ENCODE measurements at regions not wholly inside any gene's neighbourhood (a gene's known extent, or its start where the extent isn't known, plus 50 kb on each side); places are given as distances from the start of the nearest gene placed in this dataset.
A peak's percentile ranks its signal among the peaks of the same experiment; 100 is the strongest.

- in situ Hi-C loops (cut with HindIII; ENCODE audit: low sequenced_read_pairs): no loop called here
- DNase-seq (ENCODE audit: low read depth, low spot score): no peak
- no peak for TF ChIP-seq CTCF (IDR thresholded peaks at IDR 0.05; ENCODE audit: low read depth, low read length)
- H3K4me3 ChIP-seq (ENCODE audit: low read depth, low read length): no peak overlapping the region
These were observed 123.0 kb downstream of the FOXD1 start for GRCh38 chr5:73325546-73325945.

DNA sequence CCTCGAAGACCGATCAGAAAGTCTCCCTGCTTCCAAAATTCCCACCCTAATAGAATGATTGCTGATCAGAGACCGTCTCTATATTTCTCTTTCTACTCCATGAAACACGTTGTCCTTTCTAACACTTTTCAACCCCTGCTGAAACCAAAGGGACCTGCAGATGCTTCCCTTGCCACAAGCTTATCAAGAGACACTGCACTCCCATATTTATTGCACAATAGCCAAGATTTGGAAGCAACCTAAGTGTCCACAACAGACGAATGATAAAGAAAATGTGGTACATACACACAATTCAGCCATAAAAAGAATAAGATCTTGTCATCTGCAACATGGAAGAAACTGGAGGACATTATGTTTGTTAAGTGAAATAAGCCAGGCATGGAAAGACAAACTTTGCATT, 125.1 kb downstream of the FOXD1 start:
- no peak for TF ChIP-seq CTCF (IDR thresholded peaks at IDR 0.05; ENCODE audit: low read depth, low read length)
- in situ Hi-C loops (cut with HindIII; ENCODE audit: low sequenced_read_pairs): no loop called here

GRCh38 chr5:73322437-73323076, 126.0 kb downstream of the FOXD1 start:
- no peak for DNase-seq (ENCODE audit: low read depth, low spot score)
- no peak overlapping the region for H3K4me3 ChIP-seq (ENCODE audit: low read depth, low read length)
- no peak for TF ChIP-seq CTCF (IDR thresholded peaks at IDR 0.05; ENCODE audit: low read depth, low read length)
- in situ Hi-C loops (cut with HindIII; ENCODE audit: low sequenced_read_pairs): no loop called here

More for the DNA sequence above, 125.1 kb downstream of the FOXD1 start:
- no peak for DNase-seq (ENCODE audit: low read depth, low spot score)
- H3K4me3 ChIP-seq (ENCODE audit: low read depth, low read length): no peak overlapping the region

DNA sequence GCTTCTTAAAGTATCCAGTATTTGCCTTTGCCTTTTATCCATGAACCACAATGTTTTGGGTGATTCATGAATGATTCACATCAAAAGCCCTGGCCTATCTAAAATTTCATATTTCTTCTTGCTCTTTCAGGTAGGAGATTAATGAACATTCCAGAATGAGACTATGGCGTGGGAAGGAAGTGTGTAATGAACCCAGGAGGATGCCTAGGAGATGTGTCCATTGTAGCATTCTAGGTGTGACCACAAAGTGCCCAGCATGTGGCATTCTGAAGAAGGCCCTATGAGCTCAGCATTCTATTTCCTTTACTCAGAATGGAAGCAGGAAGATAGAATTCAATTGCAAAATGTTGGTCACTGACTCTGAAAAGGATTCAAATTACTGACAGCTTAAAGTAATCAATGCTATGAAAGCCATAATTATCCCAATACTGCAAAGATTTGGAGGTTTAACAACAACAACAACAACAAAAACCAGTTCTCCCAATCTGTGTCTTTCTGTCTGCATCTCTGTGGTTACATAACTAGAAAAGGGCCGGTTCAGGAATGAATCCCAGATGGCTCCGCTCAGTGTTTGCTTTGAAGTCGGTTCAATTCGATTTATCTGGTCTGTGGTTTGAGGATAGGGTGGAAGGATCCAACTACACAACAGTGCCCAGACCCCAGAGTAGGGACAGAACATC, 126.7 kb downstream of the FOXD1 start:
- in situ Hi-C loops (cut with HindIII; ENCODE audit: low sequenced_read_pairs): no loop called here
- no peak overlapping the region for H3K4me3 ChIP-seq (ENCODE audit: low read depth, low read length)
- DNase-seq (ENCODE audit: low read depth, low spot score): peak; percentile 98
- no peak for TF ChIP-seq CTCF (IDR thresholded peaks at IDR 0.05; ENCODE audit: low read depth, low read length)

DNA sequence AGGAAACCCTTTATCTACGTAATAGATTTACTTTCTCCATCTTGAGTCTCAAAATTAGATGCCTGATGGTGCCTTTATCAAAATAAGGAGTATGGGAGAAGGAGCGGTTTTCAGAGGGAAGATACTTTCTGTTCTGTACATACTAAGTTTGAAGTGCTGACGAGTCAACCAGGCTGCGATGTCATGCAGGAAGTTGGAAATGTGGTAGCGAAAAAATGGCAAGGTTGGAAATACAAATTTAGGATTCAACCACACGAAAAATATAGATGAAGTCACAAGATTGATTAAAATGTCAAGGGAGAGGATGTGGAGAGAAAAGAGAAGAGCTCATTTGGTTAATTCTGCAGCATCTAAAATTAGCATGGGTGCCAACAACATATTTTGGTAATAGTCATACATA, 129.5 kb downstream of the FOXD1 start:
- in situ Hi-C loops (cut with HindIII; ENCODE audit: low sequenced_read_pairs): no loop called here
- no peak overlapping the region for H3K4me3 ChIP-seq (ENCODE audit: low read depth, low read length)
- TF ChIP-seq CTCF (IDR thresholded peaks at IDR 0.05; ENCODE audit: low read depth, low read length): no peak
- DNase-seq (ENCODE audit: low read depth, low spot score): no peak

DNA sequence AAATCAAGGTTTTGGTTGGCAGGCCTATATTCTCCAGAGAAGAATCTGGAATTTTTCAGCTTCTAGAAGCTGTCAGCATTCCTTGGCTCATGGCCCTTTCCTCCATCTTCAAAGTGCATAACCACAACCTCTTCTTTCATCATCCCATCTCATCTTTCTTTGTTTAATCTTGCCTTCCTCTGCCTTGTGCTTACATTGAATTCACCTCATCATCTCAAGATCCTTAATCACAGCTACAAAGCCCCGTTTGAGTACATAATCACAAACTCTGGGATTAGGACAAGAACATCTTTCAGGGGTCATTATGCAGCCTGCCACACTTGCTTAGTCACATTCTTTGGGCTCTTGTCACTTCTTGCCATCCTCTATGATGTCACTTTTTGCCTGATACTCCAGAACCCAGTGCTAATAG, 130.3 kb downstream of the FOXD1 start:
- in situ Hi-C loops (cut with HindIII; ENCODE audit: low sequenced_read_pairs): no loop called here
- peak; percentile 61 for DNase-seq (ENCODE audit: low read depth, low spot score)
- TF ChIP-seq CTCF (IDR thresholded peaks at IDR 0.05; ENCODE audit: low read depth, low read length): no peak
- no peak overlapping the region for H3K4me3 ChIP-seq (ENCODE audit: low read depth, low read length)
